Fibroblast of mammary gland (primary cell): ENCODE measurements at regions not wholly inside any gene's neighbourhood (a gene's known extent, or its start where the extent isn't known, plus 50 kb on each side); places are given as distances from the start of the nearest gene placed in this dataset.
"Not testable (repeated sequence)": the region's sequence is repeated elsewhere in the genome, so short reads cannot be mapped to it uniquely, and the experiment has no call there.

Experiments
- DNase-seq: peaks from one replicate; pipeline ENCODE4 v3.0.0-alpha.2; 2010; ENCODE audit warnings: low read depth
- H3K4me3 ChIP-seq: 2 replicates; pipeline ENCODE4 v1.5.1; 2011; ENCODE audit warnings: low read depth, mild to moderate bottlenecking, low read length, moderate library complexity; ENCODE audit not compliant: control insufficient read depth
- CTCF ChIP-seq: conservative IDR thresholded peaks from 2 replicates; pipeline ENCODE4 v1.5.1; 2011; ENCODE audit warnings: low read depth, low read length, inconsistent platforms; ENCODE audit not compliant: control insufficient read depth, insufficient read depth

GRCh38 chr1:215287362-215287761, 204.8 kb downstream of the KCNK2 start:
- DNase-seq = peak; percentile 35
- no peak for TF ChIP-seq CTCF
- no peak overlapping the region for H3K4me3 ChIP-seq

GRCh38 chr1:215290018-215290417, 207.5 kb downstream of the KCNK2 start:
- TF ChIP-seq CTCF = no peak
- no peak overlapping the region for H3K4me3 ChIP-seq
- DNase-seq = peak; percentile 17

GRCh38 chr1:215292932-215293331, 210.4 kb downstream of the KCNK2 start:
- H3K4me3 ChIP-seq = no peak overlapping the region
- TF ChIP-seq CTCF = no peak
- DNase-seq = no peak

GRCh38 chr1:215306426-215306825, 223.9 kb downstream of the KCNK2 start:
- TF ChIP-seq CTCF = no peak
- H3K4me3 ChIP-seq = no peak overlapping the region
- no peak for DNase-seq

GRCh38 chr1:215321802-215322201, 239.3 kb downstream of the KCNK2 start:
- no peak overlapping the region for H3K4me3 ChIP-seq
- DNase-seq = no peak
- no peak for TF ChIP-seq CTCF

- H3K4me3 ChIP-seq, DNase-seq: not testable (repeated sequence)
These were observed 241.5 kb downstream of the KCNK2 start for GRCh38 chr1:215323992-215324391.

- no peak for DNase-seq
- H3K4me3 ChIP-seq = no peak overlapping the region
- no peak for TF ChIP-seq CTCF
These were observed 236.7 kb upstream of the KCTD3 start for GRCh38 chr1:215330426-215330825.

- TF ChIP-seq CTCF = no peak
These were observed 222.6 kb upstream of the KCTD3 start for GRCh38 chr1:215344539-215344938.

More at GRCh38 chr1:215344539-215344938, 222.6 kb upstream of the KCTD3 start:
- H3K4me3 ChIP-seq = no peak overlapping the region
- no peak for DNase-seq
